ENCODE measurements at regions not wholly inside any gene's neighbourhood (a gene's known extent, or its start where the extent isn't known, plus 50 kb on each side); places are given as distances from the start of the nearest gene placed in this dataset.

DNA sequence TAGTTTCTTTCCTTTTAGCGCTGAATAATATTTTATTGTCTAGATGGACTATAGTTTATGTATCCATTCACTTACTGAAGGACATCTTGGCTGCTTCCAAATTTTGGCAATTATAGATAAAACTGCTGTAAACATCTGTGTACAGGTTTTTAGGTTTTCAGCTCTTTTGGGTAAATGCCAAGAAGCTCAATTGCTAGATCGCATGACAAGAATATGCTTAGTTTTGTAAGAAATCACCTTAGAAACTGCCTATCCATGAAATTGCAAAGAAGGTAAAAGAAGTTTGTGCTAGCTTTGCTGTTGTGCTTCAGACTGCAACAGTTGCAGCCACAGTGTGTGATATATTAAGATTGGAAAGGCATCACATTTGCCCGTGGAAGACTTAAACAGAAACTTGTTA, 103.2 kb upstream of the TNS3 start:
- TF ChIP-seq, protein P1, sequence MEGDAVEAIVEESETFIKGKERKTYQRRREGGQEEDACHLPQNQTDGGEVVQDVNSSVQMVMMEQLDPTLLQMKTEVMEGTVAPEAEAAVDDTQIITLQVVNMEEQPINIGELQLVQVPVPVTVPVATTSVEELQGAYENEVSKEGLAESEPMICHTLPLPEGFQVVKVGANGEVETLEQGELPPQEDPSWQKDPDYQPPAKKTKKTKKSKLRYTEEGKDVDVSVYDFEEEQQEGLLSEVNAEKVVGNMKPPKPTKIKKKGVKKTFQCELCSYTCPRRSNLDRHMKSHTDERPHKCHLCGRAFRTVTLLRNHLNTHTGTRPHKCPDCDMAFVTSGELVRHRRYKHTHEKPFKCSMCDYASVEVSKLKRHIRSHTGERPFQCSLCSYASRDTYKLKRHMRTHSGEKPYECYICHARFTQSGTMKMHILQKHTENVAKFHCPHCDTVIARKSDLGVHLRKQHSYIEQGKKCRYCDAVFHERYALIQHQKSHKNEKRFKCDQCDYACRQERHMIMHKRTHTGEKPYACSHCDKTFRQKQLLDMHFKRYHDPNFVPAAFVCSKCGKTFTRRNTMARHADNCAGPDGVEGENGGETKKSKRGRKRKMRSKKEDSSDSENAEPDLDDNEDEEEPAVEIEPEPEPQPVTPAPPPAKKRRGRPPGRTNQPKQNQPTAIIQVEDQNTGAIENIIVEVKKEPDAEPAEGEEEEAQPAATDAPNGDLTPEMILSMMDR (IDR thresholded peaks at IDR 0.05) = no peak
- TF ChIP-seq POLR2A (IDR thresholded peaks at IDR 0.05) (no peak), POLR2AphosphoS5 (IDR thresholded peaks at IDR 0.05) (no peak)
